NCI-H526 (cell line): ENCODE measurements at regions not wholly inside any gene's neighbourhood (a gene's known extent, or its start where the extent isn't known, plus 50 kb on each side); places are given as distances from the start of the nearest gene placed in this dataset.
"Not testable (repeated sequence)": the region's sequence is repeated elsewhere in the genome, so short reads cannot be mapped to it uniquely, and the experiment has no call there.

Experiments
- DNase-seq, 2 experiments: peaks; one replicate each; lab custom pipeline; 2025; lab: John Stamatoyannopoulos, UW

DNA sequence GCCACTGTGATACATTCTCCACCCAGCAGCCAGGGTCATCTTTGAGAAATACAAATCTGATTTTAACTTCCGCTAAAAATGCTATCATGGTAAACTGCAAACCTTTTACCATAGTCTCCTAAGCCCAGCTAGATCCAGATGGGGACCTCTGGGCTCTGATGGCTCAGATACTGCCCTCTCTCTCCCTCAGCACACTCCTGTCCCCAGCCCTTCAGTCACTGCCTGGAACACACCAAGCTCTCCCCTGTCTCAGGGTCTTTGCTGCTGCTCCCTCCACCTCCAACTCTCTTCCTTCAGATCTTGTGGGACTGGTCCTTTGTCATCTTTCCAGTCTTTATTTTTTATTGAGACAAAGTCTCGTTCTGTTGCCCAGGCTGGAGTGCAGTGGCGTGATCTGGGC is 65.1 kb downstream of the SPRY4 start:
- no peak for DNase-seq

DNA sequence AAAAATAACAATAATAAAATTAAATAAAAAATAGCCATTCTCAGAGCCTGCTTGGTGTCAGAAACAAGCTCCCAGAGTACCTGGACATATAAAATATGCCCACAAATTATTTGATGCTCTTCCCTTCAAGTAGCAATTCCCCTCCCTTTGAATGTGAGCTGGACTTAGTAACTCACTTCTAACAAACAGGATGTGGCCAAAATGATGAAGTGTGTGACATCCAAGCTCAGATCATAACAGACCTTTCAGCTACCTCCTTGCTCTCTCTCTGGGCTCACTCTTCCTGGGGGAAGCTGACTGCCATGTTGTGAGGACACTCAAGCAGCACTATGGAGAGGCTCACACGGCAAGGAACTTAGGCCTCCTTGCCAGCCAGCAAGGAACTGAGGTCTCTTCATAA is 69.0 kb downstream of the SPRY4 start:
- no peak for DNase-seq

DNA sequence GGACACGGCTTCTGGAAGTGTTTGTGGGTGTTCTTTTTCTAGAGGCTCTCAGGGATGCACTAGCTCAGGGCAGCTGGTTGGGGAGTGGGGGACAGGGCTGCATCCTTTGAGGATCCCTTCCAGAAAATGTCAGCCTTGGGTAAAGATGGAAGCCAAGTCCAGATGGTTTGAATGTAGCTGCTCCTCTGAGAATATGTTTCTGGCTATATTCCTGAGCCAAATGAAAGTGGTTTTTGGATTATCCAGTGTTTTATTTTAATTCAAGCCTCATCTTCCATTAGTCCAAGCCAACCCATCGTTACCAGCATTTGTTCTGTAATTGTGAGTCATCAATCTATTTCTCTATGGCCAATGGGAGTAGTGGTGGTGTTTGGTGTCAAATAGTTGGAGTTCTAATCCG is 70.4 kb downstream of the SPRY4 start:
- DNase-seq = no peak

DNA sequence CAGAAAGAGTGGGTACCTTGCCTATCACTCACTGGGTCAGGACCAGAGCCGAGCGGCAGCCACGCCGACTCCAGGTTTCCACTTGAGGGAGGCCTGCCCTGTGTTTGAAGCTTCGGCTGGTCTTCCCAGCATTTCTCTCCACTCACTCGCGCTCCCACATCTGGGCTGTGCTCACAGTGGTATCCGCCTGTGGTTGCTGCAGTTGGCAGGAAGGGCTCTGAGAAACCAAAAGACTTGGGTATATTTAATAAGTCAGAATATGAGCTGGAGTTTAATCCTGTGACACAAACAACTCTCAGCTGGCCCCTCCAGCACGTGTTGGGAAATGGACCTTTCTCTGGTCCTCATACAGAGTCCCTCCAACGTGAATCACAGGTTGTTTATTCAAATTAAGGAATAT is 70.9 kb downstream of the SPRY4 start:
- no peak for DNase-seq

DNA sequence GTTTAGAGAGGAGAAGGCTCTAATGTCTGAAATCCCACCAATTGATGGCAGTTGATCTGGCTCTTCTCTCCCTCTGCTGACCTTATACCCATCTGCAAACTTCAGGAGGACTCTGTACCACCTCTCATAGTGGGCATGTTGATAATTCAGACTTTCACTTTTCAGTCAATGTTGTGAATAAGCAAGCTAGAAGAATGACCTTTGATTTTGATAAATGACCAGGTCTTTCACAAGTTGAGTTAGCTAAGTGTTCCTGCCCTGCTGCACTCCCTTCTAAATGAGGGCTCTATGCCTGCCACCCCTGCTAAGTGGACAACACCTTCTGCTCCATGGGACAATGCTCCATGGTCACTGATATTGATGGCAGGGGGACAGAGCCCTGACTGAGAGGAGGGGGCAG is 74.7 kb downstream of the SPRY4 start:
- DNase-seq = no peak

DNA sequence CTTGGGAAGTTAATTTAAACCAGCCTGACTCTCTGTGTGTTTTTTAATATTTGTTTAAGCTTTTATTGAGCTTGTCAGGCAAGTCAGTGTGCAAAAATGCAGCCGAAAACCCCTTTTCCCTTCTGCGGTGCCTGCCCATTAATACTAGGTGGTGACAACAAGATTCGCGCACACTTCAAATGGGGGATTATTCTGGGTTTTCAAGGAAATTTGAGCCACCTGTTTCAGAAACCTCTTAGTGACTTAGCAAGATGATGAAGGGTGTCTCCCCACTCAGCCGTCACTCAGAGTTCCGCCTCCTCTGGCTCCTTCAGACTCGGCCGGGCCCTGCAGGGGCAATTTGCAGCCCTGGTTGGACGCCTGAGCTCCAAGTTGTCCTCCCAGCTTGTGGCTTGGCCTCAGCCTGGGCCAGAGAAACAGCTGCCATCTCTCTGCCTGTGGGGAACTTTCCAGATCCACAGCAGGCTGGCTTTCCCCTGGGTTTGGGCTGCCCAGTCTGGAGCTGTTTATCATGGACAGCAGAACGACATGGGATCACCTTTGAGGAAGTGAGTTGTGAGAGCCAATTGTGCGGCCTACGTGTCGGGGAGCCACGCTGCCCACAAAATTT is 75.9 kb downstream of the SPRY4 start:
- no peak for DNase-seq

DNA sequence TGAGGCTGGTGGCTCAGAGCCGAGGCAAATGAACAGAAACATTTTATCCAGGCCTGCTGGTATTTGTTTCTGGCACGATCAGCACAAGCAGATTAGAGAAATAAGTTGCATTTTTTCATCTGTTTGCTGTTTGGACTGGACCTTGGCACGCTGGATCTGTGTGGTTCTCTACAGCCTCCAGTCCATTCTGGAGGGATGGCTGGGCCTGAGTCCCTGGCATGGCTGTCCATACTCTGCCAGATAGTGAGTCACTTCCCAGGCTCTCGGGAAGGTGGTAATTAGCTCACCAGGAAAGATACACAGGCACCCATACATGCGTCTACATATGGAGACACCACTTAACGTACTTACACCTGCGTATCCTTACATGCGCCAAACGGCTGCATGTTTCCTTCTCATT is 78.6 kb downstream of the SPRY4 start:
- no peak for DNase-seq

DNA sequence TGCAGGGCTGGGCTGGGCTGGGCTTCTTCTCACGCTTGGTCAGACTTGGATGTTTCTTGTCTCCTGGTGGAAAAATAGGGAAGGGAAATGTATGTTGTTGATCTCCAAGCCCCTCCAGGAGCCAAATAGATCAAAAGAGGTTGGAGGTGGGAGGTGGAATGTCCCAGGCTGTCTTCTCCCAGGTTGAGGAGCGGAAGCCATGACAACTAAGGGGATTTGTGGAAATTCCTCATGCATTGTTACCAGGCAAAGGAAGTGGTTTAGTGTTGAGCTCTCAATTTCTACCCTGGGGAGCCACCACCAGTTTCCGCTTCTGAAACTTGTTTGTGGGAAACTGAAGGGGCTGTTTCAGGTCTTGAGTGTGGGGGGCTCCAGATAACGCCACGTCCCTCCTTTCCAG is 79.0 kb downstream of the SPRY4 start:
- no peak for DNase-seq

DNA sequence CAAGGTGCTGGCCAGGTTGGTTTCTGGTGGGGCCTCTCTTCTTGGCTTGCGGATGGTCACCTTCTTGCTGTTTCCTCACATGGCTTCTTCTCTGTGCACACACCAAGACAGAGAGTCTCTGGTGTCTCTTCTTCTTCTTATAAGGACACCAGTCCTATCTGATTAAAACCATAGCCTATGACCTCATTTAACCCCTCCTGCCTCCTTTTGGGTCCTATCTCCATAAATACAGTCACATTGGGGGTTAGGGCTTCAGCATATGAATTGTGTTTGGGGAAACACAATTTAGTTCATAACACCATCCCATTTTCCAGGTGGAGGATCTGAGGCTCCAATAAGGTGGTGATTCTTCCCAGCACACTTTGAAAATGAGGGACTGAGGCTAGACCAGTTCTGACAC is 80.4 kb downstream of the SPRY4 start:
- DNase-seq = no peak

DNA sequence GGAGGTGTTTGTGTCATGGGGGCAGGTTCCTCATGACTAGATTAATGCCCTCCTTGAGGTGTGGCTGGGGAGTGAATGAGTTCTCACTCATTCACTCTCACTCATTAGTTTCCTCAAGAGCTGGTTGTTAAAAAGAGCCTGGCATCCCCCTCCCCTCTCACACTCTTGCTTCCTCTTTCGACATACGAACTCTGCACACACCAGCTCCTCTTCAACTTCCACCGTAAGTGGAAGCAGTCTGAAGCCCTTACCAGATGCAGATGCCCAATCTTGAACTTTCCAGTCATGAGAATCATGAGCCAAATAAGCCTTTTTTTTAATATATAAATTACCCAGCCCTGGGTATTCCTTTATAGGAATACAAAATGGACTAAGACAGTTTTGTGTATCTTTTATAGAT is 82.5 kb downstream of the SPRY4 start:
- DNase-seq = no peak

DNA sequence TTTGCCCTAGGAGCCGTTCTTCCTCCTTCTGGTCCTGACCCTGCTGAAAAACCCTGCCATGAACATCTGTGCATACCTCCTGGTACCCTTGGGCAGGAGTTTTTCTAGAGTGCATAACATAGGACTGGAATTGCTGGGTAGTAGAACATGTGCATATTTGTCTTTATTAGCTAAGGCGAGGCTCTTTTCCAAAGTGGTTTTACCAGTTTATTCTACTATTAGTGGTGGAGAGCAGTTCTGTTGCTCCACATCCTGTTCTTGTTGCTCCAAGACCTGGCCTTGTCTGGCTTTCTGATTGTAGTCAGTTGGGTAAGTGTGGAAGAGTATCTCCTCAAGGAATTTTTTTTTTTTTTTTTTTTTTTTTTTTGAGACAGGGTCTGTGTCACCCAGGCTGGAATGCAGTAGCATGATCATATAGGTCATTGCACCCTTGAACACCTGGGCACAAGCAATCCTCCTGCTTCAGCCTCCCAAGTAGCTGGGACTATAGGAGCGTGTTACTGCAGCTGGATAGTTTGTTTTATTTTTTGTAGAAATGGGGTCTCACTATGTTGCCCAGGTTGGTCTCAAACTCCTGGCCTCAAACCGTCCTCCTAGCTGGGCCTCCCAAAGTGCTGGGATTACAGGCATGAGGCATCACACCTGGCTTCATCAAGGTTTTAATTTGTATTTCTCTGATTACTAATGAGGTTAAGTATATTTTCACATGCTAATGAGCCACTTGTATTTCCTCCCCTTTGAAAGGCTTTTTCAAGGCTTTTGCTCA is 85.2 kb downstream of the SPRY4 start:
- no peak for DNase-seq

DNA sequence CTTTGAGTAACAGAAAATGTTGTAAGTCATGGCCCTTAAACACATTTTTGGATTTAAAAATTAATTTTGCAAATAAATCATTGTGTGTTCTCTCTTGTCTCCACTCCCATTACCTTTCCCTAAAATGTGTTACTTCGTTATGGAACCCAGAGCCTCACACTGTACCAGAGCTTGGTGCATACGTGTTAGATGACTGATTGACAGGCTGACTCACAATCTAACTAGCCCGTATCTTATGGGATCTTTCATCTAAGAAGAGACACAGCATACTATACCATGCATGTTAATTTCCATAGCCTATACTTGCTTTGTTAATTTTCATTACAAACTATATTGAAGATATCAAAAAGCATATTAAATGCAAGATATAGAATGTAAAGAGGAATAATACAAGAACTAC is 87.1 kb downstream of the SPRY4 start:
- DNase-seq = no peak

DNA sequence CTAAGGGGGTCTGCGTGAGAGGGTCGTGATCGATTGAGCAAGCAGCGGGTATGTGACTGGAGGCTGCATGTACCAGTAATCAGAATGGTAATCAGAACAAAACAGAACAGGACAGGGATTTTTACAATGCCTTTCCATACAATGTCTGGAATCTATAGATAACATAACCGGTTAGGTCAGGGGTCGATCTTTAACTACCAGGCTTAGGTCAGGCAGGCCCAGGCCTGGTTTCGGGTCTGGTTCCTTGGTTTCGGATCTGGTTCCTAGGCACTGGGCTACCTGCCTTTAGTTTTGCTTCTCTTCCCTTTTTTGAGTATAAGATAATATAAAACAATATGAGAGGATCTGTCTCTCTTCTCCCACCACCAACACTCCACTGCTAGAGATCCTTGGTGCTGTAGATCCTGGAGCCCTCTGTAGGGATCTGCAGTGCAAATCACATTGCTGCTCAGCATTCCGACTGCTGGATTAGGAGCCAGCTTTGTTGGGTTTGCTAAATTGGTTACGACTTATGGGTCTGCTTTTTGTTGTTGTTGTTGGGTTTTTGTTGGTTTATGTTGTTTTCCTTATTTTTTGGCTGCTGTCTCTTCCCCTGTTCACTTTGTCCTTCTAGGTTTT is 88.0 kb downstream of the SPRY4 start:
- DNase-seq = not testable (repeated sequence)

DNA sequence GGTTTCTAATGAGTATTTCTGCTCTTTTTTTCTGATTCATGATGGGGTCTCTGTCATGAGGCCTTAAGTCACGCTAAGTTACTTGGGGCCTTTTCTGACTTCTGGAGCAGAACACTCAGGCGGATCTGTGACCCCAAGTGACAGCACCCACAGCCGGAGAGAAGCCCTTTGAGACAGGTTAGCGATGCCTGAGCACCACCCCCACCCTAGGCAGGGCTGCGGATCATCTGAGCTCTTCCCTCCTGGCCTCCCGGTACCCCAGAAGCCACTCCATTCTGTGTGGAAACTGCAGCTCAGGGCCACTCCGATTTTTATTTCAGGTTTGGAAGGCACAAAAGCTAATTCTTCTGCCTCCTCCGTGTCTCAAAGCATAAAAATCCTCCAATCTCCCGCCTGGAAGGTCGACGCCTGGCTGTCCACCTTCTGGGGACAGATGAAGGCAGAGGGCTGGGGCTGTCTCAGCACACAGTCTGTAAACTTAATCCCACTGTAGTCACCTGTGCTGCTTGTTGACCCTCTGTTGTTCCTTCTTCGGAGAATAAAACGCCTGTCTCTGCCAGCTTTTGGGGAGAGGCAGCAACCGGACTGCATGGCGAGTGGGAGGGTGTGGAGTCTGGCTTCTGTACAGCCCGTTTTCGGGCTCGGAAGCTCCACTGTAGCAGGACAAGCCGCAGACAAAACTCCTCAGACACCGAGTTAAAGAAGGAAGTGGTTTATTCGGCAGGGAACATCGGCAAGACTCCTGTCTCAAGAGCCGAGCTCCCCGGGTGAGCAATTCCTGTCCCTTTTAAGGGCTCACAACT is 88.8 kb downstream of the SPRY4 start:
- DNase-seq = no peak

DNA sequence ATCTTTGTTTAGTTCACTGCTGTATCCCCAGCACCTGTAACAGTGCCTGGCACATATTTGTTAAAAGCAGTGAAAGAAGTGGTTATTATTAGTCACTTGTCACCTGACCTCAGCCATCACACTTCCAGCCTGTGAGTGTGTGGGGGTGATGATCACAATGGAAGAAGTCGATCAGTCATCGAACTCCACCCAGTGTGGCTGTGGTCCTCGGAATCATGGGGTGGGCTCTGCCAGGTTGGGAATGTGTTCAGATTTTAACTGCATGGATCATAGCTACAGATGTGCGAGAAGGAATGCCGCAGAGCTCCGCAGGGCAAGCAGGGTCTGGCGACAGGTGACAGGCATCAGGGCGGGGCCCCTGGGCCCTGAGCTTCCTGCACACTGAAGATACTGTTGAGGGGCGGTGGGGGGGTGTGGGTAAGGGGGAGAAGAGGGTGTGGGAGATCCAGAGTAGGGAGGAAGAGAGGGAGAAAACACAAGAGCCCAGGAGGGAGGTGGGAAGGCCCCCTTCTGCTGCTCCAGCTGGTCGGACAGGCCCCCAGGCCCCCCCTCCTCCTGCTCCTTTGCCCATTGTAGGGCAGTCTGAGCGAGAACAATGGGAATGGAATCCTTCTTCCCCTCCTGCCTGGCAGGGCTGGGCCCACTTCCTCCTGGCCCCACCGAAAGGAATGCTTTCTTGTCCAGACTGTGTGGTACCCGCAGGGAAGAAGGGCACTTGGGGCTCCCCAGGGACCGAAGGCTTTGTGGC is 89.6 kb downstream of the SPRY4 start:
- DNase-seq = no peak

DNA sequence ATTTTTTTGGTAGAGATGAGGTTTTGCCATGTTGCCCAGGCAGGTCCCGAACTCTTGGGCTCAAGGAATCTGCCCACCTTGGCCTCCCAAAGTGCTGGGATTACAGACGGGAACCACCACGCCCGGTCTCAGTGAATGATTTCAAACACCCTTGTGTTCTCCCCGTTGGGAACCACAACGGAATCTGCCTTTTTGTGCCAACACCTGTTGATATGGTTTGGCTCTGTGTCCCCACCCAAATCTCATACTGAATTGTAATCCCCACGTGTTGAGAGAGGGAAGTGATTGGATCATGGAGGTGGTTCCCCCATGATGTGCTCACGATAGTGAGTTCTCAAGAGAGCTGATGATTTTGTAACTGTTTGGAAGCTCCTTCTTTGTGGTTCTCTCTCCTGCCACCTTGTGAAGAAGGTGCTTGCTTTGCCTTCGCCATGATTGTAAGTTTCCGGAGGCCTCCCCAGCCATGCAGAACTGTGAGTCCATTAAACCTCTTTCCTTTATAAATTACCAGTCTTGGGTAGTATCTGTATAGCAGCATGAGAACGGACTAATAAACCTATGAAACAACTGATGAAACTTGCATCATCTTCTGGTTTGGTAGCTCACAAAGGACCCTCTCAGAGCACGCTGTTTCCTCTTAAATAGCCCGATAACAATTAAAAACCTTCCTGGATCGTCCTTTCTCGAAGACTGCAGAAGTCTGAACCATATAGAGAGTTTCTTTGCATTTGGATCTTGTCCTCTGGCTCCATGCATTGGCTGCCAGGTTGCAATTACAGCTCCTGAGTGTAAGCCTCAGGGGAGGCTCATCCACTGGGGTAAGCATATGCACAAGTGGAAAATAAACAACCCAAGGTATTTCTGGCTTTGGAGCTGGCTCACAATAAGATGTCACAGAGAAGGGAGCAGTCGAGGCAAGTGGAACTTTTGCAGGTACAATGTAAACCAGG is 91.5 kb downstream of the SPRY4 start:
- no peak for DNase-seq

DNA sequence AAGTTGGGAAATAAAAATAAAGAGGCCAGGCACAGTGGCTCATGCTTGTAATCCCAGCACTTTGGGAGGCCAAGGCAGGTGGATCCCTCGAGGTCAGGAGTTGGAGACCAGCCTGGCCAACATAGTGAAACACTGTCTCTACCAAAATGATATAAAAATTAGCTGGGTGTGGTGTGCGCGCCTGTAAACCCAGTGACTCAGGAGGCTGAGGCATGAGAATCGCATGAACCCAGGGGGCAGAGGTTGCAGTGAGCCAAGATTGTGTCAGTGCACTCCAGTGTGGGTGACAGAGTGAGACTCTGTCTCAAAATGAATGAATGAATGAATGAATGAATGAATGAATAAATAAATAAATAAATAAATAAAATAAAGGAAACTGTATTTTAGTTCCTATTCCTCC is 93.9 kb downstream of the SPRY4 start:
- not testable (repeated sequence) for DNase-seq

DNA sequence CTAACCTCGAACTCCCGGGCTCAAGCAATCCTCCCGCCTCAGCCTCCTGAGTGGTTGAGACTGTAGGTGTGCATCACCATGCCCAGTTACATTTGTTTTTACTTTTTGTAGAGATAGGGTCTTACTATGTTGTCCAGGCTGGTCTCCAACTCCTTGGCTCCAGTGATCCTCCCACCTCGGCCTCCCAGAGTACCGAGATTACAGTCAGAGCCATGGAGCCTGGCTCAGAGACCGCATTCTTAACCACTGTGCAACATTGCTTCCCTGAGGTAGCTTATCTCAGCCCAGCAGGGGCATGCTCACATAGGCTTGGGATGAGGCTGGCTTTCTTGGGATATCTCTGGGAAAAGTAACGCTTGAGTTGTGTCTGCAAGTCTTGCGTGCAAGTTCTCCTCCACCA is 99.7 kb downstream of the SPRY4 start:
- no peak for DNase-seq

DNA sequence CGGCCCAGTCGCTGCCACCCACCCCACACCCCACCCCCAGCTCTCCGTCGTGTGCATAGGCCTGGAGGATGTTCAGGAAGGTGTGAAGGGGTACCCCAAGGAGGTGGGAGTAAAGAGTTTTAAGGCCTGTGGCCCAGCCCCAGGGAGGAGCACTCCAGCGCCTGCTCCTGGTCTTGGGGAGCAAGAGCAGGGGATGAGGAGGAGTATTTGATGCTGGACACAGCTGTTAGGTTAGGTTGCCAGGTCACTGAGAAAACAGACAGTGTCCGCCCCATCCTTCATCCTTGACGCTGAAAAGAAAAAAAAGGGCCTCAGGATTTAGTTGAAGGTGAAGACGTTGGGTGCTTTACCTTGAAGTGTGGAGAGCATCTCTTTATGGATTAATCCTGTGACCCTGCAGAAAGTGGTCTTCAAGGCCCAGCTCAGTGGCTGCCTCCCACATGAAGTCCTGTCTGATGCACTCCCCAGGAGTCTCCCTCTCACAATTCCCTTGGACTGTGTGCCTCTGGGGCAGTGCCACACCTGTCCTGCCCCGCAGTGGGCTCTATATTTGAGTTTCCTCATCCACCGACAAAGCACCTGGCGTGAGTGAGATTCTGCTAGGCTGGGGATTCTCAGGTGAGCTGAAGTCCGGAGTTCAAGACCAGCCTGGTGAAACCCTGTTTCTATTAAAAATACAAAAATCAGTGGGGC is 101.8 kb downstream of the SPRY4 start:
- DNase-seq = no peak

DNA sequence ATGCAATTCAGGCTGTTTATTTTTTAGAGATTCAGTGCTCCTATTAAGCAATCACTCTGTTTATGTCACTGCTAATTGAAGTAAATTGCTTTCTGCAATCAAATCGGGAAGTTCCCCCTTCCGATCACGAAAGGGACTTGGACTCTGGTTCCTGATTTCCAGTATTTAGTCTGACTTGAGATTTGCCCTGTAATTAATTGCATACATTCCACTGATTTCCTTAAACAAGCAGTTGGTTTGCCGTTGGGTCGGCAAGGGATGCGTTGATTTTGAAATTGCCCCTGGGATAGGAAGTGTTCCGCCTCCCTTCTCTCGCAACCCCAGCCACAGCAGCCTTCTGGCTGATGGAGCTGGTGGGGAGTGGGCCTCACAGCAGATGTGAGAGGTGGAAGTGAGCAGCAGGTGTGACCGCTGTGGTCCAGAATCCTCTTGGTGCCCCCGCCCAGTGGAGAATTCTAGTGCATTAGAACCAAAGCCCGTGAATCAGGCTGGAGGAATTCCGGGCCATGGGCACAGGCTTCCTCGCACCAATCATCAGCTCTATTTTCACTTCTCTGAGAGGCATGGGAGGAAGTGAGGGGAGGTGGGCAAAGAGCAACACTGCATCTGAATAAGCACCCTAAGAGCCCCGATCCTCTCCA is 102.5 kb downstream of the SPRY4 start:
- DNase-seq = peak; percentile 49 to 55
